CD14-positive monocyte (primary cell): ENCODE measurements at regions not wholly inside any gene's neighbourhood (a gene's known extent, or its start where the extent isn't known, plus 50 kb on each side); places are given as distances from the start of the nearest gene placed in this dataset.

ENCODE experiments used
- DNase-seq, 3 donors: peaks; one replicate each; pipeline ENCODE4 v3.0.0-alpha.2; 2011 to 2022
- H2AFZ ChIP-seq: 2 replicates; pipeline ENCODE4 v1.6.0; 2012; ENCODE audit warnings: mild to moderate bottlenecking, low read depth, low read length, inconsistent platforms; ENCODE audit not compliant: insufficient read depth, poor library complexity, severe bottlenecking
- H3K27ac ChIP-seq, 2 donors: 1 replicate in 1 of 2; 2 replicates in 1 of 2; pipeline ENCODE4 v1.5.1; 2012 to 2013; ENCODE audit warnings: low read length in 2 of 2, control low read depth in 1 of 2, inconsistent platforms in 1 of 2, low read depth in 1 of 2, mild to moderate bottlenecking in 1 of 2
- H3K27me3 ChIP-seq, 2 donors: one replicate each; pipeline versions ENCODE4 v1.6.0 to v1.6.1; 2011 to 2013; ENCODE audit warnings: low read length in 2 of 2; ENCODE audit not compliant: control insufficient read depth in 2 of 2, insufficient read depth in 2 of 2
- H3K36me3 ChIP-seq, 2 donors: replicated peaks in 1 of 2; 1 replicate in 1 of 2; 2 replicates in 1 of 2; pipeline versions ENCODE4 v1.5.1 to v1.6.1; 2012 to 2013; ENCODE audit warnings: low read length in 2 of 2, control low read depth in 1 of 2, inconsistent platforms in 1 of 2, mild to moderate bottlenecking in 1 of 2; ENCODE audit not compliant: insufficient read depth in 2 of 2, control insufficient read depth in 1 of 2
- H3K4me1 ChIP-seq, 2 donors: 1 replicate in 1 of 2; 2 replicates in 1 of 2; pipeline versions ENCODE4 v1.5.1 to v1.6.1; 2012 to 2013; ENCODE audit warnings: low read length in 2 of 2, control low read depth in 1 of 2, inconsistent platforms in 1 of 2, mild to moderate bottlenecking in 1 of 2, moderate library complexity in 1 of 2; ENCODE audit not compliant: insufficient read depth in 2 of 2, control insufficient read depth in 1 of 2
- H3K4me2 ChIP-seq: replicated peaks from 2 replicates; pipeline ENCODE3; 2012; ENCODE audit warnings: low read length, moderate library complexity, mild to moderate bottlenecking; ENCODE audit not compliant: poor library complexity, severe bottlenecking; ENCODE audit errors: extremely low read depth
- H3K4me3 ChIP-seq, 3 experiments: fragments of 200-600 bp in 1 of 3; sonication (generic) in 1 of 3; replicated peaks in 1 of 3; 1 replicate in 2 of 3; 2 replicates in 1 of 3; pipeline ENCODE4 v1.5.1; 2011 to 2013; ENCODE audit warnings: low read length in 3 of 3, mild to moderate bottlenecking in 3 of 3, control low read depth in 2 of 3, low read depth in 2 of 3, inconsistent platforms in 1 of 3, moderate library complexity in 1 of 3
- H3K79me2 ChIP-seq: 2 replicates; pipeline ENCODE4 v1.6.0; 2012; ENCODE audit warnings: mild to moderate bottlenecking, control low read depth, inconsistent platforms, low read length, moderate library complexity; ENCODE audit not compliant: insufficient read depth
- H3K9ac ChIP-seq: 2 replicates; pipeline ENCODE4 v1.6.0; 2017; ENCODE audit warnings: low read length, mild to moderate bottlenecking; ENCODE audit not compliant: insufficient read depth, poor library complexity, severe bottlenecking
- H3K9me3 ChIP-seq, 2 donors: replicated peaks in 1 of 2; 1 replicate in 1 of 2; 2 replicates in 1 of 2; pipeline versions ENCODE4 v1.5.1 to v1.6.1; 2012 to 2013; ENCODE audit warnings: low read length in 2 of 2, control low read depth in 1 of 2; ENCODE audit not compliant: control insufficient read depth in 1 of 2, insufficient read depth in 1 of 2
- H4K20me1 ChIP-seq: 2 replicates; pipeline ENCODE4 v1.6.0; 2012; ENCODE audit warnings: mild to moderate bottlenecking, low read length, control low read depth, moderate library complexity; ENCODE audit not compliant: insufficient read depth
- H3K27ac Mint-ChIP-seq, 7 donors: one replicate each; pipeline ENCODE4 v1.8.0; 2020; ENCODE audit warnings: mild to moderate bottlenecking in 7 of 7, mixed read lengths in 7 of 7, moderate library complexity in 6 of 7, inconsistent platforms in 2 of 7
- H3K27me3 Mint-ChIP-seq, 3 donors: one replicate each; pipeline ENCODE4 v1.8.0; 2021 to 2022; ENCODE audit warnings: low read depth in 3 of 3, mild to moderate bottlenecking in 3 of 3, mixed read lengths in 3 of 3, moderate library complexity in 3 of 3, inconsistent platforms in 1 of 3
- H3K36me3 Mint-ChIP-seq, 2 donors: one replicate each; pipeline ENCODE4 v1.8.0; 2020; ENCODE audit warnings: mixed read lengths in 2 of 2, inconsistent platforms in 1 of 2, mild to moderate bottlenecking in 1 of 2
- H3K4me1 Mint-ChIP-seq: one replicate; pipeline ENCODE4 v1.8.0; 2020; ENCODE audit warnings: mild to moderate bottlenecking, mixed read lengths
- H3K4me3 Mint-ChIP-seq, 2 donors: one replicate each; pipeline ENCODE4 v1.8.0; 2020; ENCODE audit warnings: mild to moderate bottlenecking in 2 of 2, mixed read lengths in 2 of 2, moderate library complexity in 1 of 2
- H3K9me3 Mint-ChIP-seq, 7 donors: one replicate each; pipeline ENCODE4 v1.8.0; 2020 to 2022; ENCODE audit warnings: mixed read lengths in 7 of 7, mild to moderate bottlenecking in 6 of 7, moderate library complexity in 6 of 7, inconsistent platforms in 2 of 7
- WGBS: methylation state at CpG from one replicate; pipeline ENCODE4 v1.1.5; 2013; ENCODE audit warnings: missing lambda C conversion rate; ENCODE audit not compliant: insufficient coverage; 5-methylcytosine and 5-hydroxymethylcytosine counted together
- intact Hi-C, 2 donors: fragments of 100-400 bp; cut with micrococcal nuclease; formaldehyde crosslinking; loops; one replicate each; pipeline versions ENCODE4 v1.15.0 to v1.15.1; 2023
- TF ChIP-seq, protein P1 (sequence below): fragments of 200-600 bp; IDR thresholded peaks from one replicate; pipeline ENCODE4 v1.8.0; 2022; ENCODE audit warnings: antibody characterized with exemption, mild to moderate bottlenecking

DNA sequence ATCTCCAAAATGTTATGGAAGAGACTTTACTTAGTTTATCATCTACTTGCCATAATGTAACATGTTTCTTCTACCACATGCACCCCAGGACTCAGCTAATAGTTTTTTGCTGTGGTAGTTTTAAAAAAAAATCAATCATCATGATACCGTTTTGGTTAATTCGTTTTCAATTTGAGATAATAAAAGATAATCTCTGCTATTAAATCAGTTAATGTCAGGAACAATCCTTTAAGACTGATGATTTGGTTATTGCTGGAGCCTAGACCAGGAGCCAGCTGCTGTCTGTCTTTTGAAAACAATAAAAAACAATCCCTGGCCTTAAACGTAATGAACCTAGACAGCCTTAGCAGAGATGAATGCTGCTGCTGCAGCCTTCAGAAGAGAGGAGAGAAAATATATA is 403.7 kb downstream of the OXSM start:
- Mint-ChIP-seq H3K27me3 (no peaks in the 10 kb centered on the region), H3K9me3 (peaks cover 1 to 19% (median 3%) of the 10 kb centered on the region in 7 donors), H3K4me1 (no peaks in the 10 kb centered on the region), H3K36me3 (no peaks in the 10 kb centered on the region), H3K4me3 (no peak overlapping the region), H3K27ac (no peak overlapping the region)
- peaks cover 9 to 24% of the 10 kb centered on the region in 2 donors for H3K9me3 ChIP-seq
- H3K9ac ChIP-seq: no peak overlapping the region
- no peak overlapping the region for H3K27ac ChIP-seq
- H3K36me3 ChIP-seq: no peaks in the 10 kb centered on the region
- DNase-seq: no peak
- no peaks in the 10 kb centered on the region for H3K4me1 ChIP-seq
- intact Hi-C loops: no loop called here
- H3K4me3 ChIP-seq: no peak overlapping the region
- H3K27me3 ChIP-seq: no peaks in the 10 kb centered on the region
- H3K4me2 ChIP-seq: no peak overlapping the region
- no peak overlapping the region for H2AFZ ChIP-seq
- no peaks in the 10 kb centered on the region for H3K79me2 ChIP-seq
- TF ChIP-seq, protein P1, sequence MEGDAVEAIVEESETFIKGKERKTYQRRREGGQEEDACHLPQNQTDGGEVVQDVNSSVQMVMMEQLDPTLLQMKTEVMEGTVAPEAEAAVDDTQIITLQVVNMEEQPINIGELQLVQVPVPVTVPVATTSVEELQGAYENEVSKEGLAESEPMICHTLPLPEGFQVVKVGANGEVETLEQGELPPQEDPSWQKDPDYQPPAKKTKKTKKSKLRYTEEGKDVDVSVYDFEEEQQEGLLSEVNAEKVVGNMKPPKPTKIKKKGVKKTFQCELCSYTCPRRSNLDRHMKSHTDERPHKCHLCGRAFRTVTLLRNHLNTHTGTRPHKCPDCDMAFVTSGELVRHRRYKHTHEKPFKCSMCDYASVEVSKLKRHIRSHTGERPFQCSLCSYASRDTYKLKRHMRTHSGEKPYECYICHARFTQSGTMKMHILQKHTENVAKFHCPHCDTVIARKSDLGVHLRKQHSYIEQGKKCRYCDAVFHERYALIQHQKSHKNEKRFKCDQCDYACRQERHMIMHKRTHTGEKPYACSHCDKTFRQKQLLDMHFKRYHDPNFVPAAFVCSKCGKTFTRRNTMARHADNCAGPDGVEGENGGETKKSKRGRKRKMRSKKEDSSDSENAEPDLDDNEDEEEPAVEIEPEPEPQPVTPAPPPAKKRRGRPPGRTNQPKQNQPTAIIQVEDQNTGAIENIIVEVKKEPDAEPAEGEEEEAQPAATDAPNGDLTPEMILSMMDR: no peak
- no peaks in the 10 kb centered on the region for H4K20me1 ChIP-seq
- WGBS: no CpG with 5 or more reads among the region's 3 CpGs

DNA sequence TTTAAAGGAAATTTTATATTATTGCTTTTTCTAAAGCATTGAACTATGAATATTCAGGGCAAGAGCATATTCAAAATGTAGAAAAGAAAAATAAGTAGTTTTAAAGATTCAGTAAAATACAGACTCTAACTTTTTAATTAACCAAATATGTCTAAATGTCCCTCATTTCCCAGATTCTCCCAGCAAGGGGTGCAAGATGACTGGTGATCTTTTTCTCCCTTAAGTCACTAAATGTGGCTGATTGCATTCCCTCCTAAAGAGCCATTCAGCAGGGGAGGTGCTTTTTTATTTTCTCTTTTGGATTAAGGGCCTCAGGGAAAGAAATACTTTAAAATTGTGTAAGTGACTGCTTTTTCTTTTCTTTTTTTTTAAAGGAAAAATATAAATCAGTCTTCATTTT is 406.9 kb downstream of the OXSM start:
- TF ChIP-seq, protein P1: no peak
- intact Hi-C loops: no loop called here
- Histone ChIP-seq H3K27ac (no peak overlapping the region), H3K36me3 (no peaks in the 10 kb centered on the region), H3K9me3 (peaks cover 9 to 15% of the 10 kb centered on the region in 2 donors), H3K9ac (no peak overlapping the region), H3K4me1 (no peaks in the 10 kb centered on the region), H3K4me3 (no peak overlapping the region), H3K27me3 (no peaks in the 10 kb centered on the region), H2AFZ (no peak overlapping the region), H3K79me2 (no peaks in the 10 kb centered on the region), H3K4me2 (no peak overlapping the region), H4K20me1 (no peaks in the 10 kb centered on the region)
- DNase-seq: no peak
- Mint-ChIP-seq H3K9me3 (peaks cover 0 to 12% (median 3%) of the 10 kb centered on the region in 7 donors), H3K27ac (no peak overlapping the region), H3K4me1 (no peaks in the 10 kb centered on the region), H3K27me3 (no peaks in the 10 kb centered on the region), H3K4me3 (no peak overlapping the region), H3K36me3 (no peaks in the 10 kb centered on the region)
